Coronary artery (tissue), 2 donors: ENCODE measurements at regions not wholly inside any gene's neighbourhood (a gene's known extent, or its start where the extent isn't known, plus 50 kb on each side); places are given as distances from the start of the nearest gene placed in this dataset.
"Not testable (repeated sequence)": the region's sequence is repeated elsewhere in the genome, so short reads cannot be mapped to it uniquely, and the experiment has no call there.

Source experiments
- DNase-seq: peaks from one replicate; pipeline ENCODE4 v3.0.0-alpha.2; 2017; ENCODE audit warnings: low spot score
- H3K27ac ChIP-seq, 2 donors: fragments of 200-600 bp; sonication (generic); one replicate each; pipeline ENCODE4 v1.5.1; 2016 to 2019
- H3K4me3 ChIP-seq: fragments of 200-600 bp; sonication (generic); 2 replicates; pipeline ENCODE4 v1.5.1; 2016; ENCODE audit warnings: mild to moderate bottlenecking, moderate library complexity
- CTCF ChIP-seq: fragments of 200-600 bp; sonication (generic); IDR thresholded peaks from one replicate; pipeline ENCODE4 v1.5.1; 2019; ENCODE audit warnings: antibody characterized with exemption

GRCh38 chr15:87704276-87704675 is 552.3 kb downstream of the NTRK3 start:
- no peak for DNase-seq
- H3K27ac ChIP-seq, result no peak overlapping the region
- no peak for TF ChIP-seq CTCF
- no peak overlapping the region for H3K4me3 ChIP-seq

- no peak for TF ChIP-seq CTCF
- DNase-seq, result peak; percentile 19
- H3K4me3 ChIP-seq, result no peak overlapping the region
- no peak overlapping the region for H3K27ac ChIP-seq
Measured at GRCh38 chr15:87703327-87704111, 553.0 kb downstream of the NTRK3 start.

- Histone ChIP-seq H3K27ac (no peak overlapping the region), H3K4me3 (no peak overlapping the region)
- TF ChIP-seq CTCF, result no peak
- DNase-seq, result no peak
Measured at GRCh38 chr15:87702270-87702669, 554.3 kb downstream of the NTRK3 start.

GRCh38 chr15:87698467-87698866 is 558.1 kb downstream of the NTRK3 start:
- not testable (repeated sequence) for H3K4me3 ChIP-seq, H3K27ac ChIP-seq, DNase-seq

GRCh38 chr15:87689716-87690115 is 566.8 kb downstream of the NTRK3 start:
- Histone ChIP-seq H3K4me3 (no peak overlapping the region), H3K27ac (no peak overlapping the region)
- TF ChIP-seq CTCF, result no peak
- DNase-seq, result no peak

- DNase-seq, result no peak
- Histone ChIP-seq H3K27ac (no peak overlapping the region), H3K4me3 (no peak overlapping the region)
- TF ChIP-seq CTCF, result no peak
Measured at GRCh38 chr15:87687523-87687870, 569.0 kb downstream of the NTRK3 start.

GRCh38 chr15:87686841-87687522 is 569.6 kb downstream of the NTRK3 start:
- no peak overlapping the region for H3K4me3 ChIP-seq
- no peak for DNase-seq
- H3K27ac ChIP-seq, result no peak overlapping the region
- TF ChIP-seq CTCF, result no peak
